DOHH2 (cell line): ENCODE measurements at regions not wholly inside any gene's neighbourhood (a gene's known extent, or its start where the extent isn't known, plus 50 kb on each side); places are given as distances from the start of the nearest gene placed in this dataset.

Source experiments
- H3F3A ChIP-seq: fragments of 200-600 bp; sonication (generic), shearing (Covaris generic); 2 replicates; pipeline ENCODE4 v1.6.0; 2016; ENCODE audit warnings: antibody characterized with exemption, mild to moderate bottlenecking; ENCODE audit not compliant: control insufficient read depth, insufficient read depth
- H3K27ac ChIP-seq: fragments of 200-600 bp; sonication (generic); 2 replicates; pipeline ENCODE4 v1.5.1; 2014; ENCODE audit warnings: low read depth, mild to moderate bottlenecking, low read length, moderate library complexity
- H3K27me3 ChIP-seq: fragments of 200-600 bp; sonication (generic); 2 replicates; pipeline ENCODE4 v1.6.1; 2014; ENCODE audit warnings: mild to moderate bottlenecking, low read length, mixed read lengths; ENCODE audit not compliant: control insufficient read depth
- H3K36me3 ChIP-seq: fragments of 200-600 bp; sonication (generic); 2 replicates; pipeline ENCODE4 v1.6.1; 2014; ENCODE audit warnings: mild to moderate bottlenecking, low read length, moderate library complexity, mixed read lengths; ENCODE audit not compliant: control insufficient read depth
- H3K4me1 ChIP-seq: fragments of 200-600 bp; sonication (generic); 2 replicates; pipeline ENCODE4 v1.6.1; 2014; ENCODE audit warnings: mild to moderate bottlenecking, low read length, mixed read lengths; ENCODE audit not compliant: control insufficient read depth
- H3K4me2 ChIP-seq: fragments of 200-600 bp; sonication (generic); 2 replicates; pipeline ENCODE4 v1.6.0; 2014; ENCODE audit warnings: mild to moderate bottlenecking, low read length, moderate library complexity
- H3K4me3 ChIP-seq: fragments of 200-600 bp; sonication (generic); 2 replicates; pipeline ENCODE4 v1.5.1; 2014; ENCODE audit warnings: mild to moderate bottlenecking, low read length, mixed read lengths
- H3K79me2 ChIP-seq: fragments of 200-600 bp; sonication (generic); 2 replicates; pipeline ENCODE4 v1.6.1; 2014; ENCODE audit warnings: mild to moderate bottlenecking, low read length, mixed read lengths; ENCODE audit not compliant: control insufficient read depth
- H3K9me2 ChIP-seq: fragments of 200-600 bp; sonication (generic); replicated peaks from 2 replicates; pipeline ENCODE4 v1.6.1; 2014; ENCODE audit warnings: mild to moderate bottlenecking, low read length, mixed read lengths; ENCODE audit not compliant: control insufficient read depth
- H3K9me3 ChIP-seq: fragments of 200-600 bp; sonication (generic); 2 replicates; pipeline ENCODE4 v1.6.1; 2014; ENCODE audit warnings: antibody characterized with exemption, low read length, mixed read lengths; ENCODE audit not compliant: control insufficient read depth, insufficient read depth
- H4K20me1 ChIP-seq: fragments of 200-600 bp; sonication (generic); 2 replicates; pipeline ENCODE4 v1.6.0; 2014; ENCODE audit warnings: low read depth, mild to moderate bottlenecking, antibody characterized with exemption, low read length, moderate library complexity; ENCODE audit not compliant: control insufficient read depth, insufficient read depth
- EZH2phosphoT487 ChIP-seq: fragments of 200-600 bp; sonication (generic); IDR thresholded peaks from 2 replicates; pipeline ENCODE4 v1.6.1; 2017; ENCODE audit warnings: borderline replicate concordance, mild to moderate bottlenecking, antibody characterized with exemption, low read length, moderate library complexity, mixed read lengths
- TF ChIP-seq, protein P1 (sequence below): fragments of 200-600 bp; sonication (generic); IDR thresholded peaks from one replicate; pipeline ENCODE4 v1.5.1; 2014; ENCODE audit warnings: antibody characterized with exemption, mild to moderate bottlenecking, low read depth, low read length; ENCODE audit not compliant: poor library complexity, severe bottlenecking

- Histone ChIP-seq H3K4me3 (no peak overlapping the region), H3K36me3 (no peaks in the 10 kb centered on the region), H3K9me3 (no peaks in the 10 kb centered on the region), H3K9me2 (no peaks in the 10 kb centered on the region), H3K4me2 (no peak overlapping the region), H3F3A (no peaks in the 10 kb centered on the region), H3K79me2 (no peaks in the 10 kb centered on the region), H4K20me1 (no peaks in the 10 kb centered on the region), H3K27ac (no peak overlapping the region), H3K4me1 (no peaks in the 10 kb centered on the region), H3K27me3 (no peaks in the 10 kb centered on the region)
- TF ChIP-seq EZH2phosphoT487 = no peak
- TF ChIP-seq, protein P1, sequence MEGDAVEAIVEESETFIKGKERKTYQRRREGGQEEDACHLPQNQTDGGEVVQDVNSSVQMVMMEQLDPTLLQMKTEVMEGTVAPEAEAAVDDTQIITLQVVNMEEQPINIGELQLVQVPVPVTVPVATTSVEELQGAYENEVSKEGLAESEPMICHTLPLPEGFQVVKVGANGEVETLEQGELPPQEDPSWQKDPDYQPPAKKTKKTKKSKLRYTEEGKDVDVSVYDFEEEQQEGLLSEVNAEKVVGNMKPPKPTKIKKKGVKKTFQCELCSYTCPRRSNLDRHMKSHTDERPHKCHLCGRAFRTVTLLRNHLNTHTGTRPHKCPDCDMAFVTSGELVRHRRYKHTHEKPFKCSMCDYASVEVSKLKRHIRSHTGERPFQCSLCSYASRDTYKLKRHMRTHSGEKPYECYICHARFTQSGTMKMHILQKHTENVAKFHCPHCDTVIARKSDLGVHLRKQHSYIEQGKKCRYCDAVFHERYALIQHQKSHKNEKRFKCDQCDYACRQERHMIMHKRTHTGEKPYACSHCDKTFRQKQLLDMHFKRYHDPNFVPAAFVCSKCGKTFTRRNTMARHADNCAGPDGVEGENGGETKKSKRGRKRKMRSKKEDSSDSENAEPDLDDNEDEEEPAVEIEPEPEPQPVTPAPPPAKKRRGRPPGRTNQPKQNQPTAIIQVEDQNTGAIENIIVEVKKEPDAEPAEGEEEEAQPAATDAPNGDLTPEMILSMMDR = no peak
These were observed 287.0 kb upstream of the ZC3H15 start for GRCh38 chr2:186199029-186199428.

- TF ChIP-seq, protein P1 = no peak
- no peak for TF ChIP-seq EZH2phosphoT487
- Histone ChIP-seq H3F3A (no peaks in the 10 kb centered on the region), H3K27ac (no peak overlapping the region), H3K4me1 (peaks cover 4% of the 10 kb centered on the region), H3K36me3 (no peaks in the 10 kb centered on the region), H3K9me2 (no peaks in the 10 kb centered on the region), H3K4me2 (no peak overlapping the region), H3K27me3 (no peaks in the 10 kb centered on the region), H3K79me2 (no peaks in the 10 kb centered on the region), H3K9me3 (no peaks in the 10 kb centered on the region), H4K20me1 (no peaks in the 10 kb centered on the region), H3K4me3 (no peak overlapping the region)
These were observed 284.7 kb upstream of the ZC3H15 start for GRCh38 chr2:186201371-186201770.

- no peak overlapping the region for H3K4me3 ChIP-seq
- no peaks in the 10 kb centered on the region for H3K79me2 ChIP-seq
- H3K9me2 ChIP-seq = no peaks in the 10 kb centered on the region
- no peaks in the 10 kb centered on the region for H3K36me3 ChIP-seq
- no peaks in the 10 kb centered on the region for H3F3A ChIP-seq
- H3K27me3 ChIP-seq = no peaks in the 10 kb centered on the region
- H4K20me1 ChIP-seq = no peaks in the 10 kb centered on the region
- no peaks in the 10 kb centered on the region for H3K9me3 ChIP-seq
- H3K4me1 ChIP-seq = peaks cover 4% of the 10 kb centered on the region
- H3K4me2 ChIP-seq = no peak overlapping the region
- TF ChIP-seq, protein P1 = no peak
- no peak for TF ChIP-seq EZH2phosphoT487
- H3K27ac ChIP-seq = no peak overlapping the region
These were observed 280.7 kb upstream of the ZC3H15 start for GRCh38 chr2:186205254-186205911.
